Activated CD8-positive, alpha-beta T cell treated with anti-CD3 and anti-CD28 coated beads for 36 hours (primary cell): ENCODE measurements at regions not wholly inside any gene's neighbourhood (a gene's known extent, or its start where the extent isn't known, plus 50 kb on each side); places are given as distances from the start of the nearest gene placed in this dataset.

Source experiments
- ATAC-seq: fragments of 200-7000 bp; cut with Tn5 transposase; one replicate; pipeline ENCODE4 v1.10.0; 2021; ENCODE audit warnings: mild to moderate bottlenecking, moderate library complexity
- CTCF ChIA-PET: fragments of 350-600 bp; sonication (Branson Sonifier 250); formaldehyde crosslinking; loops from one replicate; lab custom pipeline; 2021; ENCODE audit warnings: antibody characterized with exemption; lab: Charles Lee
- POLR2A ChIA-PET: fragments of 350-600 bp; sonication (Branson Sonifier 250); formaldehyde crosslinking; loops from one replicate; lab custom pipeline; 2021; ENCODE audit warnings: antibody characterized with exemption; lab: Charles Lee
- DNase-seq: peaks from one replicate; pipeline ENCODE4 v3.0.0-alpha.2; 2020
- H3K27ac Mint-ChIP-seq: one replicate; pipeline ENCODE4 v1.8.0; 2021; ENCODE audit warnings: mild to moderate bottlenecking, mixed read lengths
- H3K27me3 Mint-ChIP-seq: one replicate; pipeline ENCODE4 v1.8.0; 2021; ENCODE audit warnings: mixed read lengths
- H3K36me3 Mint-ChIP-seq: one replicate; pipeline ENCODE4 v1.8.0; 2021; ENCODE audit warnings: low read depth, mixed read lengths
- H3K4me1 Mint-ChIP-seq: one replicate; pipeline ENCODE4 v1.8.0; 2021; ENCODE audit warnings: low read depth, mixed read lengths
- H3K4me3 Mint-ChIP-seq: one replicate; pipeline ENCODE4 v1.8.0; 2021; ENCODE audit warnings: mild to moderate bottlenecking, moderate library complexity, mixed read lengths
- H3K9me3 Mint-ChIP-seq: one replicate; pipeline ENCODE4 v1.8.0; 2021; ENCODE audit warnings: mixed read lengths
- CTCF ChIP-seq: fragments of 200-600 bp; IDR thresholded peaks from one replicate; pipeline ENCODE4 v1.8.0; 2022; ENCODE audit warnings: antibody characterized with exemption, mild to moderate bottlenecking
- intact Hi-C: fragments of 100-400 bp; cut with micrococcal nuclease; formaldehyde crosslinking; loops from one replicate; pipeline ENCODE4 v1.10.0; 2022

- no peak for DNase-seq
- ATAC-seq, result no peak
- ChIA-PET CTCF (interaction anchor here (1.2 kb wide), 1 partner anchor 14 kb away, joined by 3 read pairs; no protein-coding TSS in a partner anchor), POLR2A (no interaction called here)
- H3K9me3 Mint-ChIP-seq, result no peaks in the 10 kb centered on the region
- peaks cover 9% of the 10 kb centered on the region for H3K4me1 Mint-ChIP-seq
- H3K27ac Mint-ChIP-seq, result no peak overlapping the region
- intact Hi-C loops, result no loop called here
- TF ChIP-seq CTCF, result no peak
- no peaks in the 10 kb centered on the region for H3K27me3 Mint-ChIP-seq
- H3K4me3 Mint-ChIP-seq, result no peak overlapping the region
- no peaks in the 10 kb centered on the region for H3K36me3 Mint-ChIP-seq
Observed at GRCh38 chr20:24040896-24041459, 52.4 kb upstream of the GGTLC1 start.

- CTCF ChIA-PET, result interaction anchor here (1.1 kb wide), 1 partner anchor 12 kb away, joined by 3 read pairs; no protein-coding TSS in a partner anchor
- Mint-ChIP-seq H3K27me3 (no peaks in the 10 kb centered on the region), H3K4me3 (no peak overlapping the region), H3K9me3 (no peaks in the 10 kb centered on the region), H3K27ac (no peak overlapping the region), H3K36me3 (no peaks in the 10 kb centered on the region), H3K4me1 (no peaks in the 10 kb centered on the region)
- POLR2A ChIA-PET, result interaction anchor here (3.8 kb wide), 1 partner anchor 12 kb away, joined by 12 read pairs; no protein-coding TSS in a partner anchor
- intact Hi-C loops, result no loop called here
- no peak for DNase-seq
- TF ChIP-seq CTCF, result no peak
- ATAC-seq, result no peak
Observed at GRCh38 chr20:24039196-24039595, 50.6 kb upstream of the GGTLC1 start.
